ENCODE measurements at regions not wholly inside any gene's neighbourhood (a gene's known extent, or its start where the extent isn't known, plus 50 kb on each side); places are given as distances from the start of the nearest gene placed in this dataset.

GRCh38 chr22:47398921-47399790, 636.7 kb downstream of the TBC1D22A start:
- Histone ChIP-seq H3K27me3 (ENCODE audit: insufficient read depth, low read length) (no peaks in the 10 kb centered on the region), H3K9me3 (ENCODE audit: control insufficient read depth in 1 of 2, insufficient read depth in 1 of 2, low read depth in 1 of 2, low read length in 2 of 2) (no peaks in the 10 kb centered on the region)
- no TSS peak for BruUV-seq (replicated peaks)

More at GRCh38 chr22:47398921-47399790, 636.7 kb downstream of the TBC1D22A start:
- no peak for TF ChIP-seq JUND (IDR thresholded peaks at IDR 0.05)
- TF ChIP-seq FOSL1 (IDR thresholded peaks at IDR 0.05; ENCODE audit: low read depth), result no peak
- TF ChIP-seq POLR2A (IDR thresholded peaks at IDR 0.05; ENCODE audit: borderline replicate concordance, extremely low read depth, insufficient read depth, insufficient read length), result no peak
- TF ChIP-seq, protein P1, sequence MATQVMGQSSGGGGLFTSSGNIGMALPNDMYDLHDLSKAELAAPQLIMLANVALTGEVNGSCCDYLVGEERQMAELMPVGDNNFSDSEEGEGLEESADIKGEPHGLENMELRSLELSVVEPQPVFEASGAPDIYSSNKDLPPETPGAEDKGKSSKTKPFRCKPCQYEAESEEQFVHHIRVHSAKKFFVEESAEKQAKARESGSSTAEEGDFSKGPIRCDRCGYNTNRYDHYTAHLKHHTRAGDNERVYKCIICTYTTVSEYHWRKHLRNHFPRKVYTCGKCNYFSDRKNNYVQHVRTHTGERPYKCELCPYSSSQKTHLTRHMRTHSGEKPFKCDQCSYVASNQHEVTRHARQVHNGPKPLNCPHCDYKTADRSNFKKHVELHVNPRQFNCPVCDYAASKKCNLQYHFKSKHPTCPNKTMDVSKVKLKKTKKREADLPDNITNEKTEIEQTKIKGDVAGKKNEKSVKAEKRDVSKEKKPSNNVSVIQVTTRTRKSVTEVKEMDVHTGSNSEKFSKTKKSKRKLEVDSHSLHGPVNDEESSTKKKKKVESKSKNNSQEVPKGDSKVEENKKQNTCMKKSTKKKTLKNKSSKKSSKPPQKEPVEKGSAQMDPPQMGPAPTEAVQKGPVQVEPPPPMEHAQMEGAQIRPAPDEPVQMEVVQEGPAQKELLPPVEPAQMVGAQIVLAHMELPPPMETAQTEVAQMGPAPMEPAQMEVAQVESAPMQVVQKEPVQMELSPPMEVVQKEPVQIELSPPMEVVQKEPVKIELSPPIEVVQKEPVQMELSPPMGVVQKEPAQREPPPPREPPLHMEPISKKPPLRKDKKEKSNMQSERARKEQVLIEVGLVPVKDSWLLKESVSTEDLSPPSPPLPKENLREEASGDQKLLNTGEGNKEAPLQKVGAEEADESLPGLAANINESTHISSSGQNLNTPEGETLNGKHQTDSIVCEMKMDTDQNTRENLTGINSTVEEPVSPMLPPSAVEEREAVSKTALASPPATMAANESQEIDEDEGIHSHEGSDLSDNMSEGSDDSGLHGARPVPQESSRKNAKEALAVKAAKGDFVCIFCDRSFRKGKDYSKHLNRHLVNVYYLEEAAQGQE (IDR thresholded peaks at IDR 0.05; ENCODE audit: low read depth), result no peak
- TF ChIP-seq RAD21 (IDR thresholded peaks at IDR 0.05; ENCODE audit: low read depth), result no peak
- TF ChIP-seq CTCF (IDR thresholded peaks at IDR 0.05 in 2 of 3, conservative IDR thresholded peaks at IDR 0.05 in 1 of 3; ENCODE audit: borderline replicate concordance in 1 of 3, insufficient read depth in 1 of 3, low read depth in 2 of 3, low read length in 2 of 3), result no peak
- TF ChIP-seq ZNF274 (IDR thresholded peaks at IDR 0.05; ENCODE audit: low read depth, low read length), result no peak
- TF ChIP-seq TCF7L2 (IDR thresholded peaks at IDR 0.05; ENCODE audit: borderline replicate concordance, extremely low read depth, insufficient read depth, insufficient read length), result no peak
- no peak for TF ChIP-seq ZFX (IDR thresholded peaks at IDR 0.05)
- TF ChIP-seq, protein P2, sequence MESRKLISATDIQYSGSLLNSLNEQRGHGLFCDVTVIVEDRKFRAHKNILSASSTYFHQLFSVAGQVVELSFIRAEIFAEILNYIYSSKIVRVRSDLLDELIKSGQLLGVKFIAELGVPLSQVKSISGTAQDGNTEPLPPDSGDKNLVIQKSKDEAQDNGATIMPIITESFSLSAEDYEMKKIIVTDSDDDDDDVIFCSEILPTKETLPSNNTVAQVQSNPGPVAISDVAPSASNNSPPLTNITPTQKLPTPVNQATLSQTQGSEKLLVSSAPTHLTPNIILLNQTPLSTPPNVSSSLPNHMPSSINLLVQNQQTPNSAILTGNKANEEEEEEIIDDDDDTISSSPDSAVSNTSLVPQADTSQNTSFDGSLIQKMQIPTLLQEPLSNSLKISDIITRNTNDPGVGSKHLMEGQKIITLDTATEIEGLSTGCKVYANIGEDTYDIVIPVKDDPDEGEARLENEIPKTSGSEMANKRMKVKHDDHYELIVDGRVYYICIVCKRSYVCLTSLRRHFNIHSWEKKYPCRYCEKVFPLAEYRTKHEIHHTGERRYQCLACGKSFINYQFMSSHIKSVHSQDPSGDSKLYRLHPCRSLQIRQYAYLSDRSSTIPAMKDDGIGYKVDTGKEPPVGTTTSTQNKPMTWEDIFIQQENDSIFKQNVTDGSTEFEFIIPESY (IDR thresholded peaks at IDR 0.05; ENCODE audit: extremely low read depth, insufficient replicate concordance, low read length), result no peak
- TF ChIP-seq EGR1 (IDR thresholded peaks at IDR 0.05; ENCODE audit: low read depth), result no peak
- no peak for TF ChIP-seq YY1 (IDR thresholded peaks at IDR 0.05; ENCODE audit: extremely low read depth, insufficient replicate concordance, low read depth, low read length)
- no peak for TF ChIP-seq SIN3A (IDR thresholded peaks at IDR 0.05; ENCODE audit: low read depth)
- no peak for TF ChIP-seq ELF1 (IDR thresholded peaks at IDR 0.05; ENCODE audit: borderline replicate concordance, low read depth)
- no peak overlapping the region for H3K9ac ChIP-seq (ENCODE audit: low read length)
- ChIA-PET CTCF (no interaction called here), RAD21 (ENCODE audit: low non-redundant PET in 1 of 2, low total read pairs in 2 of 2, uncharacterized antibody in 2 of 2, unreplicated experiment in 2 of 2) (no interaction called here), POLR2A (no interaction called here)
- no peaks in the 10 kb centered on the region for H3K36me3 ChIP-seq (ENCODE audit: control insufficient read depth in 1 of 2, insufficient read depth in 2 of 2, low read length in 2 of 2)
- H3K4me3 ChIP-seq (replicated peaks in 1 of 2; ENCODE audit: low read depth in 1 of 2, low read length in 2 of 2), result no peak overlapping the region
- H4K20me1 ChIP-seq (ENCODE audit: insufficient read depth), result no peaks in the 10 kb centered on the region
- no peak overlapping the region for H3K27ac ChIP-seq (ENCODE audit: low read depth, low read length)
- intact Hi-C loops (cut with micrococcal nuclease), result no loop called here
- no peak overlapping the region for H3K4me2 ChIP-seq (ENCODE audit: low read length)
- ATAC-seq, result no peak
- H3K4me1 ChIP-seq (ENCODE audit: control insufficient read depth in 1 of 2, insufficient read depth in 2 of 2, low read length in 2 of 2), result no peaks in the 10 kb centered on the region
- H2AFZ ChIP-seq (ENCODE audit: low read depth, low read length, poor library complexity, severe bottlenecking), result no peak overlapping the region
- no peaks in the 10 kb centered on the region for H3K79me2 ChIP-seq (ENCODE audit: insufficient read depth, low read length)
- no peak for DNase-seq (ENCODE audit: low read depth, low spot score)
- H3K9me2 ChIP-seq (ENCODE audit: insufficient read depth), result no peaks in the 10 kb centered on the region
